PC-9 (cell line): ENCODE measurements at regions not wholly inside any gene's neighbourhood (a gene's known extent, or its start where the extent isn't known, plus 50 kb on each side); places are given as distances from the start of the nearest gene placed in this dataset.

Experiments used
- BruUV-seq: library from RNA; stranded (reverse); fragments of 400-500 nt; replicated peaks from 2 replicates; lab custom pipeline; 2021; lab: Mats Ljungman, UMichigan
- CTCF ChIA-PET: fragments of 300-600 bp; sonication (Branson Sonifier 250); formaldehyde crosslinking; loops from one replicate; lab custom pipeline; 2022; ENCODE audit warnings: antibody characterized with exemption; lab: Charles Lee
- POLR2A ChIA-PET: fragments of 300-600 bp; sonication (Branson Sonifier 250); formaldehyde crosslinking; loops from one replicate; lab custom pipeline; 2022; ENCODE audit warnings: antibody characterized with exemption; ENCODE audit not compliant: unreplicated experiment; lab: Charles Lee
- DNase-seq, 2 experiments: peaks; one replicate each; pipeline versions ENCODE4 v3.0.0 to v3.0.0-alpha.2; 2015 to 2022; ENCODE audit warnings: mixed read lengths in 1 of 2
- H2AFZ ChIP-seq: fragments of 200-600 bp; sonication (generic); 2 replicates; pipeline ENCODE4 v1.8.1; 2017; ENCODE audit warnings: antibody characterized with exemption
- H3F3A ChIP-seq: fragments of 200-600 bp; sonication (generic); 2 replicates; pipeline ENCODE4 v1.8.1; 2017; ENCODE audit warnings: antibody characterized with exemption, mild to moderate bottlenecking, low read depth; ENCODE audit not compliant: insufficient read depth
- H3K27ac ChIP-seq: fragments of 200-600 bp; sonication (generic); 2 replicates; pipeline ENCODE4 v1.6.1; 2016; ENCODE audit warnings: mixed run types
- H3K27me3 ChIP-seq: fragments of 200-600 bp; sonication (generic); 2 replicates; pipeline ENCODE4 v1.6.1; 2016; ENCODE audit warnings: low read depth, mixed run types; ENCODE audit not compliant: insufficient read depth
- H3K36me3 ChIP-seq: fragments of 200-600 bp; sonication (generic); 2 replicates; pipeline ENCODE4 v1.6.1; 2016; ENCODE audit warnings: low read depth, mixed run types
- H3K4me1 ChIP-seq: fragments of 200-600 bp; sonication (generic); replicated peaks from 2 replicates; pipeline ENCODE4 v1.6.1; 2016; ENCODE audit warnings: mixed run types; ENCODE audit not compliant: insufficient read depth
- H3K4me2 ChIP-seq: fragments of 200-600 bp; sonication (generic); 2 replicates; pipeline ENCODE4 v1.6.1; 2017; ENCODE audit warnings: mixed run types
- H3K4me3 ChIP-seq: fragments of 200-600 bp; sonication (generic); 2 replicates; pipeline ENCODE4 v1.6.1; 2016; ENCODE audit warnings: mixed run types
- H3K79me2 ChIP-seq: fragments of 200-600 bp; sonication (generic); 2 replicates; pipeline ENCODE4 v1.6.1; 2017; ENCODE audit warnings: low read depth, mixed run types
- H3K9me2 ChIP-seq: fragments of 200-600 bp; sonication (generic); 2 replicates; pipeline ENCODE4 v1.8.1; 2017; ENCODE audit warnings: mild to moderate bottlenecking; ENCODE audit not compliant: insufficient read depth
- H3K9me3 ChIP-seq: fragments of 200-600 bp; sonication (generic); 2 replicates; pipeline ENCODE4 v1.8.1; 2016; ENCODE audit warnings: low read depth; ENCODE audit not compliant: insufficient read depth
- H4K20me1 ChIP-seq: fragments of 200-600 bp; sonication (generic); 2 replicates; pipeline ENCODE4 v1.8.1; 2017; ENCODE audit not compliant: insufficient read depth
- CTCF ChIP-seq: fragments of 200-600 bp; sonication (generic); conservative IDR thresholded peaks from 2 replicates; pipeline ENCODE4 v1.6.1; 2017; ENCODE audit warnings: mixed run types, antibody characterized with exemption, mild to moderate bottlenecking, moderate library complexity
- EZH2 ChIP-seq: fragments of 200-600 bp; sonication (generic); IDR thresholded peaks from 2 replicates; pipeline ENCODE4 v1.8.0; 2017; ENCODE audit warnings: antibody characterized with exemption, low read depth
- intact Hi-C: fragments of 100-400 bp; cut with micrococcal nuclease; formaldehyde crosslinking; loops from one replicate; pipeline ENCODE4 v1.10.0; 2022; ENCODE audit not compliant: unreplicated experiment

- Histone ChIP-seq H3K4me3 (no peak overlapping the region), H3K9me2 (no peaks in the 10 kb centered on the region), H3K4me1 (no peaks in the 10 kb centered on the region), H3K27me3 (no peaks in the 10 kb centered on the region), H2AFZ (no peak overlapping the region), H3K4me2 (no peak overlapping the region), H3K9me3 (no peaks in the 10 kb centered on the region), H3F3A (no peaks in the 10 kb centered on the region), H3K27ac (no peak overlapping the region), H3K79me2 (no peaks in the 10 kb centered on the region), H3K36me3 (no peaks in the 10 kb centered on the region), H4K20me1 (no peaks in the 10 kb centered on the region)
- CTCF ChIA-PET: no interaction called here
- DNase-seq: no peak
- TF ChIP-seq CTCF: peak; percentile 44
- TF ChIP-seq EZH2: no peak
- intact Hi-C loops: no loop called here
- BruUV-seq: no TSS peak
- POLR2A ChIA-PET: no interaction called here
These were observed 296.7 kb upstream of the IRX5 start for GRCh38 chr16:54633943-54634362.

GRCh38 chr16:54632322-54633220, 298.1 kb upstream of the IRX5 start:
- ChIA-PET CTCF (no interaction called here), POLR2A (no interaction called here)
- Histone ChIP-seq H3K4me3 (no peak overlapping the region), H3K9me3 (no peaks in the 10 kb centered on the region), H3K4me1 (no peaks in the 10 kb centered on the region), H3K4me2 (no peak overlapping the region), H3K36me3 (no peaks in the 10 kb centered on the region), H3K27me3 (no peaks in the 10 kb centered on the region), H2AFZ (no peak overlapping the region), H3K79me2 (no peaks in the 10 kb centered on the region), H3K9me2 (no peaks in the 10 kb centered on the region), H3K27ac (no peak overlapping the region), H3F3A (no peaks in the 10 kb centered on the region), H4K20me1 (no peaks in the 10 kb centered on the region)
- BruUV-seq: no TSS peak
- TF ChIP-seq CTCF: no peak
- no peak for TF ChIP-seq EZH2
- intact Hi-C loops: no loop called here
- DNase-seq: no peak

- no peaks in the 10 kb centered on the region for H3K4me1 ChIP-seq
- H3K9me3 ChIP-seq: no peaks in the 10 kb centered on the region
- no peaks in the 10 kb centered on the region for H3K36me3 ChIP-seq
- DNase-seq: no peak
- intact Hi-C loops: no loop called here
- no peak overlapping the region for H2AFZ ChIP-seq
- no peak overlapping the region for H3K4me3 ChIP-seq
- CTCF ChIA-PET: no interaction called here
- H3K79me2 ChIP-seq: no peaks in the 10 kb centered on the region
- no peaks in the 10 kb centered on the region for H3F3A ChIP-seq
- POLR2A ChIA-PET: no interaction called here
- H3K27ac ChIP-seq: no peak overlapping the region
- no peaks in the 10 kb centered on the region for H3K27me3 ChIP-seq
- no peaks in the 10 kb centered on the region for H4K20me1 ChIP-seq
- H3K4me2 ChIP-seq: no peak overlapping the region
- H3K9me2 ChIP-seq: no peaks in the 10 kb centered on the region
- BruUV-seq: no TSS peak
- no peak for TF ChIP-seq EZH2
- no peak for TF ChIP-seq CTCF
These were observed 298.9 kb upstream of the IRX5 start for GRCh38 chr16:54631782-54632181.
